Colonic mucosa (tissue), 4 donors: ENCODE measurements at regions not wholly inside any gene's neighbourhood (a gene's known extent, or its start where the extent isn't known, plus 50 kb on each side); places are given as distances from the start of the nearest gene placed in this dataset.
A peak's percentile ranks its signal among the peaks of the same experiment; 100 is the strongest.

Experiments used
- DNase-seq: peaks from one replicate; pipeline ENCODE4 v3.0.0-alpha.2; 2020
- H3K27ac ChIP-seq: fragments of 200-600 bp; one replicate; pipeline ENCODE4 v1.8.0; 2021
- H3K27me3 ChIP-seq: fragments of 200-600 bp; one replicate; pipeline ENCODE4 v1.8.0; 2021
- H3K36me3 ChIP-seq: fragments of 200-600 bp; one replicate; pipeline ENCODE4 v1.8.0; 2021
- H3K4me1 ChIP-seq: fragments of 200-600 bp; one replicate; pipeline ENCODE4 v1.8.0; 2021; ENCODE audit warnings: mild to moderate bottlenecking
- H3K4me3 ChIP-seq: fragments of 200-600 bp; one replicate; pipeline ENCODE4 v1.8.0; 2021
- H3K9ac ChIP-seq, 2 donors: one replicate each; pipeline ENCODE4 v1.7.0; 2013; ENCODE audit warnings: control low read depth in 2 of 2, low read depth in 2 of 2, low read length in 2 of 2
- H3K9me3 ChIP-seq: fragments of 200-600 bp; one replicate; pipeline ENCODE4 v1.8.0; 2021
- intact Hi-C: fragments of 100-400 bp; cut with DNase I; formaldehyde crosslinking; loops from one replicate; pipeline ENCODE4 v1.14.1; 2022
- TF ChIP-seq, protein P1 (sequence below): fragments of 200-600 bp; IDR thresholded peaks from one replicate; pipeline ENCODE4 v1.8.0; 2022; ENCODE audit warnings: antibody characterized with exemption, mild to moderate bottlenecking
- donor health status: healthy.
- donor health status: DM: no; HTN: no; CAD: no.
- donor health status: DM: no; HTN: no; CAD: no.

DNA sequence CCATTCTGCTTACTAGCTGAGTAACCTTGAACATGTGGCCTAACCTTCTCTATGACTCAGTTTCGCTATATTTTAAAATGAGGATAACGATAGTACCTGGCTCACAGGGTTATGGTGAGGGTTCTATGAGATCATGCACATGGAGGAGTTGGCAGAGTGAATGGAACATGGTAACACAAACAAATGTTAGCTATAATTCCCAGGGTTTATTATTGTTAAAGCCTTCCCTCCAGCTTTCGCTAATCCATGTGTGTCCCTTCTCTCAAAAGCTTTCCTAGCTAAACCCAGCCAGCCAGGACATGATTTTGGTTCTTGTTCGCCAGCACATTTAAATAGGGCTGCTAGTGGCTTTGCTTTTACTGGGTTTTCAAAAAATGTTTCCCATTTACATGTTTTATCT is 361.0 kb upstream of the NFE2L3 start:
- intact Hi-C loops: no loop called here
- no peak for DNase-seq
- TF ChIP-seq, protein P1, sequence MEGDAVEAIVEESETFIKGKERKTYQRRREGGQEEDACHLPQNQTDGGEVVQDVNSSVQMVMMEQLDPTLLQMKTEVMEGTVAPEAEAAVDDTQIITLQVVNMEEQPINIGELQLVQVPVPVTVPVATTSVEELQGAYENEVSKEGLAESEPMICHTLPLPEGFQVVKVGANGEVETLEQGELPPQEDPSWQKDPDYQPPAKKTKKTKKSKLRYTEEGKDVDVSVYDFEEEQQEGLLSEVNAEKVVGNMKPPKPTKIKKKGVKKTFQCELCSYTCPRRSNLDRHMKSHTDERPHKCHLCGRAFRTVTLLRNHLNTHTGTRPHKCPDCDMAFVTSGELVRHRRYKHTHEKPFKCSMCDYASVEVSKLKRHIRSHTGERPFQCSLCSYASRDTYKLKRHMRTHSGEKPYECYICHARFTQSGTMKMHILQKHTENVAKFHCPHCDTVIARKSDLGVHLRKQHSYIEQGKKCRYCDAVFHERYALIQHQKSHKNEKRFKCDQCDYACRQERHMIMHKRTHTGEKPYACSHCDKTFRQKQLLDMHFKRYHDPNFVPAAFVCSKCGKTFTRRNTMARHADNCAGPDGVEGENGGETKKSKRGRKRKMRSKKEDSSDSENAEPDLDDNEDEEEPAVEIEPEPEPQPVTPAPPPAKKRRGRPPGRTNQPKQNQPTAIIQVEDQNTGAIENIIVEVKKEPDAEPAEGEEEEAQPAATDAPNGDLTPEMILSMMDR: no peak
- Histone ChIP-seq H3K4me3 (no peak overlapping the region), H3K27me3 (no peaks in the 10 kb centered on the region), H3K9me3 (no peaks in the 10 kb centered on the region), H3K36me3 (no peaks in the 10 kb centered on the region), H3K9ac (peak overlapping the region in 1 of 2 donors; percentile 29), H3K4me1 (no peaks in the 10 kb centered on the region), H3K27ac (peak overlapping the region; percentile 47)

DNA sequence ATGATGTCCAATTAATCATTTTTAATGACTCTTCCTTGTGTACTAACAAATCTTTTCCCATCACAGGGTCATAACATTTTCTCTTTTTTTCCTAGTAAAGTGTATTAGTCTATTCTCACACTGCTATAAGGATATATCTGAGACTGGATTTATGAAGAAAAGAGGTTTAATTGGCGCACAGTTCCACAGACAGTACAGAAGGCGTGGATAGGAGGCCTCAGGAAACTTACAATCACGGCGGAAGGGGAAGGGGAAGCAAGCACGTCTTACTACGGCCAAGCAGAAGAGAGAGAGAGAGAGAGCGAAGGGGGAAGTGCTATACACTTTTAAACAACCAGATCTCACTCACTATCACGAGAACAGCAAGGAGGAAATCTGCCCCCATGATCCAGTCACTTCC is 359.4 kb upstream of the NFE2L3 start:
- Histone ChIP-seq H3K27me3 (no peaks in the 10 kb centered on the region), H3K9me3 (no peaks in the 10 kb centered on the region), H3K36me3 (no peaks in the 10 kb centered on the region), H3K4me3 (no peak overlapping the region), H3K9ac (no peak overlapping the region), H3K27ac (no peak overlapping the region), H3K4me1 (no peaks in the 10 kb centered on the region)
- intact Hi-C loops: no loop called here
- TF ChIP-seq, protein P1: no peak
- no peak for DNase-seq

DNA sequence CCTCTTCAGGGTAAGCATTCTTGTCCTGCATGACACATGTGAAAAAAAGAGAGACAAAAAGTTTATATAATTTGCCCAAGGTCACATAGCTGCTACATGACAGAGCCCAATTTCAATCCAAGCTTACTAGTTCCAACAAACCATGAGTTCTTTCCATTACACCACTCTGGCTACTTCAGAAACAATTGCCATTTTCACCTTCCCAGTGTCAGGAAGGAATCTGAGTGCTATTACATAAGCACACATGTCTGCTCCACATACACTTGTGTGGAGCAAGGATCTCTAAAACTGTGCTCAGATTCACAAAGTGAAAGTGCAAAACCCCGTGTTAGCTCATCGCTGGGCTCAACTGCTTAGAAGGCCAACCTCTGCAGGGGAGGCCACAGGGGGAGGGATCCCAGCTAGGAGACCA is 356.2 kb upstream of the NFE2L3 start:
- no peak overlapping the region for H3K4me3 ChIP-seq
- TF ChIP-seq, protein P1: no peak
- no peaks in the 10 kb centered on the region for H3K4me1 ChIP-seq
- H3K36me3 ChIP-seq: no peaks in the 10 kb centered on the region
- no peaks in the 10 kb centered on the region for H3K27me3 ChIP-seq
- H3K27ac ChIP-seq: no peak overlapping the region
- intact Hi-C loops: no loop called here
- no peaks in the 10 kb centered on the region for H3K9me3 ChIP-seq
- no peak for DNase-seq
- no peak overlapping the region for H3K9ac ChIP-seq

DNA sequence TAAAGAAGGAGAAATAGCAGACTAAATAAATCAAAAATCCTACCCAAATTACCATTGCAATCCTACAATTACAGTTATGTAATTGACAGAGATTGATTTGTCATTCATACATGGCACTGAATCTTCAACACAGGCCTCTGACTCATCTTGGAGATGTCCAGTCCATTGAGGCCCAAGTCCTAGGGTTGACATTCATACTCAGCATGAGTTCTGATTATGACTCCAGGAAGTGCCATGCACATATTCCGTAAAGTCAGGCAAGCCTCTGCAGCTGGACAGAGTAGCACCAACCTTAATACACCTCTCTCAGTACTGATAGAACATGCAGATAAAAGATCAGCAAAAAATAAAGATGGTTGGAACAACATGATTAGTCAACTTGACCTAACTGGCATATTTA is 353.7 kb upstream of the NFE2L3 start:
- H3K4me1 ChIP-seq: no peaks in the 10 kb centered on the region
- TF ChIP-seq, protein P1: no peak
- H3K9me3 ChIP-seq: no peaks in the 10 kb centered on the region
- no peaks in the 10 kb centered on the region for H3K36me3 ChIP-seq
- H3K27me3 ChIP-seq: no peaks in the 10 kb centered on the region
- intact Hi-C loops: no loop called here
- no peak overlapping the region for H3K9ac ChIP-seq
- no peak overlapping the region for H3K4me3 ChIP-seq
- no peak for DNase-seq
- H3K27ac ChIP-seq: no peak overlapping the region

DNA sequence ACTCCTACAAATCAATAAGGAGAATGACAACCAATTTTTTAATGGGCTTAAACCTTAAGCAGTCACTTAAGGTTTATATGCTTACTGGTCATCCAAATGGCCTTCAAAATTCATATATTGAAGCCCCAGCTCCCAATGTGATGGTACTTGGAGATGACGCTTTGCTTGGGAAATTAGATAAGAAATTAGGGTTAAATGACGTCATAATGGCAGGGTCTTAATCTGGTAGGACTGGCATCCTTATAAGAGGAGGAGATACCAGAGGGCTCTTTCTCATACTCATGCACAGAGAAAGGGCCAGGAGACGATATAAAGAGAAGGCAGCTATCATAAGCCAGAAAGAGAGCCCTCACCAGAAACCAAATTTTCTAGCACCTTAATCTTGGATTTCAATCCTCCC is 350.8 kb upstream of the NFE2L3 start:
- H3K27ac ChIP-seq: no peak overlapping the region
- no peaks in the 10 kb centered on the region for H3K4me1 ChIP-seq
- no peak for DNase-seq
- H3K27me3 ChIP-seq: no peaks in the 10 kb centered on the region
- TF ChIP-seq, protein P1: no peak
- no peak overlapping the region for H3K4me3 ChIP-seq
- H3K9ac ChIP-seq: no peak overlapping the region
- no peaks in the 10 kb centered on the region for H3K36me3 ChIP-seq
- intact Hi-C loops: no loop called here
- no peaks in the 10 kb centered on the region for H3K9me3 ChIP-seq

DNA sequence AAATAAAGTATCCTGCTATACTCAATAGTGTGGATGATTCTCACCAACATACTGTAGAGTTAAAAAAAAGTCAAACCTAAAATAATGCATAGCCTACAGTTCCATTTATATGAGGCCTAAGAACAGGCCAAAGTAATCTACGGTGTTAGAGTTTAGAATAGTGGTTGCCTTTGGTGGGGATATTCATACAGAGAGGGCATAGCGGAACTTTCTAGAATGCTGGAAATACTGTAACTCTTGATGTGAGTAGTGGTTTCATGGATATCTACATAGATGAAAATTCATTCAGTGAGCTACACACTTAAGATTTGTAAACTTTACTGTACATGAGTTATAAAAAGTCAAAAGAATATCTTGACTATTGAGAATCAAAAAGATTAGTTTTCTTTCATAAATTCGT is 349.9 kb upstream of the NFE2L3 start:
- Histone ChIP-seq H3K4me1 (no peaks in the 10 kb centered on the region), H3K9ac (no peak overlapping the region), H3K27ac (no peak overlapping the region), H3K9me3 (no peaks in the 10 kb centered on the region), H3K4me3 (no peak overlapping the region), H3K36me3 (no peaks in the 10 kb centered on the region), H3K27me3 (no peaks in the 10 kb centered on the region)
- no peak for DNase-seq
- TF ChIP-seq, protein P1: no peak
- intact Hi-C loops: no loop called here
